Activated T-helper 2 cell treated with anti-CD3 and anti-CD28 coated beads, Interferon-gamma antibody, Interleukin-2, Interleukin-4, amounts not matched to agents 10 μg/mL and 5 μg/mL and 100 μg/mL, durations not matched to agents 14 hours and 24 hours and 36 hours (primary cell): ENCODE measurements at regions not wholly inside any gene's neighbourhood (a gene's known extent, or its start where the extent isn't known, plus 50 kb on each side); places are given as distances from the start of the nearest gene placed in this dataset.
"Not testable (repeated sequence)": the region's sequence is repeated elsewhere in the genome, so short reads cannot be mapped to it uniquely, and the experiment has no call there.

Experiments
- DNase-seq: peaks from one replicate; pipeline ENCODE4 v3.0.0; 2021; ENCODE audit warnings: low spot score
- H3K27ac Mint-ChIP-seq: one replicate; pipeline ENCODE4 v1.8.0; 2021; ENCODE audit warnings: mixed read lengths
- H3K27me3 Mint-ChIP-seq: one replicate; pipeline ENCODE4 v1.8.0; 2021; ENCODE audit warnings: low read depth, mixed read lengths
- H3K36me3 Mint-ChIP-seq: one replicate; pipeline ENCODE4 v1.8.0; 2021; ENCODE audit warnings: low read depth, mixed read lengths
- H3K4me1 Mint-ChIP-seq: one replicate; pipeline ENCODE4 v1.8.0; 2021; ENCODE audit warnings: low read depth, mixed read lengths
- H3K4me3 Mint-ChIP-seq: one replicate; pipeline ENCODE4 v1.8.0; 2021; ENCODE audit warnings: low read depth, mild to moderate bottlenecking, moderate library complexity, mixed read lengths
- H3K9me3 Mint-ChIP-seq: one replicate; pipeline ENCODE4 v1.8.0; 2021; ENCODE audit warnings: mixed read lengths
- intact Hi-C: fragments of 100-400 bp; cut with micrococcal nuclease; formaldehyde crosslinking; loops from one replicate; pipeline ENCODE4 v1.15.1; 2023

- Mint-ChIP-seq H3K9me3 (peaks cover 38% of the 10 kb centered on the region), H3K27me3 (no peaks in the 10 kb centered on the region), H3K36me3 (no peaks in the 10 kb centered on the region), H3K4me3 (no peak overlapping the region), H3K4me1 (no peaks in the 10 kb centered on the region), H3K27ac (no peak overlapping the region)
- DNase-seq, result no peak
- intact Hi-C loops, result no loop called here
Observed at GRCh38 chr4:33453916-33454315, 2733.7 kb downstream of the PCDH7 start.

- intact Hi-C loops, result no loop called here
- H3K4me1 Mint-ChIP-seq, result no peaks in the 10 kb centered on the region
- DNase-seq, result no peak
- no peak overlapping the region for H3K4me3 Mint-ChIP-seq
- no peaks in the 10 kb centered on the region for H3K36me3 Mint-ChIP-seq
- peaks cover 21% of the 10 kb centered on the region for H3K9me3 Mint-ChIP-seq
- no peak overlapping the region for H3K27ac Mint-ChIP-seq
- no peaks in the 10 kb centered on the region for H3K27me3 Mint-ChIP-seq
Observed at GRCh38 chr4:33465565-33465964, 2745.4 kb downstream of the PCDH7 start.

- H3K27ac Mint-ChIP-seq, result no peak overlapping the region
- intact Hi-C loops, result no loop called here
- no peak for DNase-seq
- no peak overlapping the region for H3K4me3 Mint-ChIP-seq
- H3K9me3 Mint-ChIP-seq, result peaks cover 22% of the 10 kb centered on the region
- H3K36me3 Mint-ChIP-seq, result no peaks in the 10 kb centered on the region
- no peaks in the 10 kb centered on the region for H3K4me1 Mint-ChIP-seq
- no peaks in the 10 kb centered on the region for H3K27me3 Mint-ChIP-seq
Observed at GRCh38 chr4:33467291-33467690, 2747.1 kb downstream of the PCDH7 start.

- Mint-ChIP-seq H3K4me1 (no peaks in the 10 kb centered on the region), H3K27ac (no peak overlapping the region), H3K36me3 (no peaks in the 10 kb centered on the region), H3K4me3 (no peak overlapping the region), H3K27me3 (no peaks in the 10 kb centered on the region), H3K9me3 (peaks cover 36% of the 10 kb centered on the region)
- intact Hi-C loops, result no loop called here
- no peak for DNase-seq
Observed at GRCh38 chr4:33470805-33471204, 2750.6 kb downstream of the PCDH7 start.

- no peak overlapping the region for H3K4me3 Mint-ChIP-seq
- no peak for DNase-seq
- H3K36me3 Mint-ChIP-seq, result no peaks in the 10 kb centered on the region
- no peak overlapping the region for H3K27ac Mint-ChIP-seq
- intact Hi-C loops, result no loop called here
- peaks cover 42% of the 10 kb centered on the region for H3K9me3 Mint-ChIP-seq
- no peaks in the 10 kb centered on the region for H3K27me3 Mint-ChIP-seq
- H3K4me1 Mint-ChIP-seq, result no peaks in the 10 kb centered on the region
Observed at GRCh38 chr4:33477715-33478114, 2757.5 kb downstream of the PCDH7 start.

- no peaks in the 10 kb centered on the region for H3K36me3 Mint-ChIP-seq
- DNase-seq, result no peak
- no peak overlapping the region for H3K27ac Mint-ChIP-seq
- peaks cover 31% of the 10 kb centered on the region for H3K9me3 Mint-ChIP-seq
- H3K27me3 Mint-ChIP-seq, result no peaks in the 10 kb centered on the region
- intact Hi-C loops, result no loop called here
- no peaks in the 10 kb centered on the region for H3K4me1 Mint-ChIP-seq
- no peak overlapping the region for H3K4me3 Mint-ChIP-seq
Observed at GRCh38 chr4:33482773-33483172, 2761.5 kb downstream of the ARAP2 start.

- no peak overlapping the region for H3K27ac Mint-ChIP-seq
- H3K27me3 Mint-ChIP-seq, result no peaks in the 10 kb centered on the region
- intact Hi-C loops, result no loop called here
- H3K4me3 Mint-ChIP-seq, result no peak overlapping the region
- H3K4me1 Mint-ChIP-seq, result no peaks in the 10 kb centered on the region
- H3K36me3 Mint-ChIP-seq, result no peaks in the 10 kb centered on the region
- H3K9me3 Mint-ChIP-seq, result peaks cover 31% of the 10 kb centered on the region
- DNase-seq, result no peak
Observed at GRCh38 chr4:33485111-33485510, 2759.2 kb downstream of the ARAP2 start.

GRCh38 chr4:33493231-33493630 lies 2751.1 kb downstream of the ARAP2 start:
- intact Hi-C loops, result no loop called here
- H3K36me3 Mint-ChIP-seq, result no peaks in the 10 kb centered on the region
- H3K9me3 Mint-ChIP-seq, result peaks cover 15% of the 10 kb centered on the region
- no peaks in the 10 kb centered on the region for H3K27me3 Mint-ChIP-seq
- no peaks in the 10 kb centered on the region for H3K4me1 Mint-ChIP-seq
- no peak overlapping the region for H3K27ac Mint-ChIP-seq
- H3K4me3 Mint-ChIP-seq, result no peak overlapping the region
- DNase-seq, result no peak

- peaks cover 22% of the 10 kb centered on the region for H3K9me3 Mint-ChIP-seq
- DNase-seq, result no peak
- no peak overlapping the region for H3K27ac Mint-ChIP-seq
- H3K36me3 Mint-ChIP-seq, result no peaks in the 10 kb centered on the region
- H3K4me1 Mint-ChIP-seq, result no peaks in the 10 kb centered on the region
- H3K4me3 Mint-ChIP-seq, result no peak overlapping the region
- H3K27me3 Mint-ChIP-seq, result no peaks in the 10 kb centered on the region
- intact Hi-C loops, result no loop called here
Observed at GRCh38 chr4:33494150-33494549, 2750.2 kb downstream of the ARAP2 start.

- intact Hi-C loops, result not testable (repeated sequence)
Observed at GRCh38 chr4:33501587-33501986, 2742.7 kb downstream of the ARAP2 start.

GRCh38 chr4:33512397-33512796 lies 2731.9 kb downstream of the ARAP2 start:
- no peaks in the 10 kb centered on the region for H3K27me3 Mint-ChIP-seq
- DNase-seq, result no peak
- no peaks in the 10 kb centered on the region for H3K36me3 Mint-ChIP-seq

More at GRCh38 chr4:33501587-33501986, 2742.7 kb downstream of the ARAP2 start:
- H3K27ac Mint-ChIP-seq, H3K4me3 Mint-ChIP-seq, H3K27me3 Mint-ChIP-seq, DNase-seq, H3K36me3 Mint-ChIP-seq, H3K4me1 Mint-ChIP-seq: not testable (repeated sequence)
- H3K9me3 Mint-ChIP-seq, result peaks cover 59% of the 10 kb centered on the region

GRCh38 chr4:33518856-33519255 lies 2725.5 kb downstream of the ARAP2 start:
- no peaks in the 10 kb centered on the region for H3K36me3 Mint-ChIP-seq
- no peaks in the 10 kb centered on the region for H3K4me1 Mint-ChIP-seq
- H3K9me3 Mint-ChIP-seq, result peaks cover 44% of the 10 kb centered on the region
- intact Hi-C loops, result no loop called here
- no peaks in the 10 kb centered on the region for H3K27me3 Mint-ChIP-seq
- no peak overlapping the region for H3K27ac Mint-ChIP-seq
- no peak for DNase-seq
- H3K4me3 Mint-ChIP-seq, result no peak overlapping the region

More at GRCh38 chr4:33512397-33512796, 2731.9 kb downstream of the ARAP2 start:
- peaks cover 35% of the 10 kb centered on the region for H3K9me3 Mint-ChIP-seq
- no peaks in the 10 kb centered on the region for H3K4me1 Mint-ChIP-seq
- no peak overlapping the region for H3K4me3 Mint-ChIP-seq
- intact Hi-C loops, result no loop called here
- no peak overlapping the region for H3K27ac Mint-ChIP-seq

GRCh38 chr4:33532821-33533220 lies 2711.5 kb downstream of the ARAP2 start:
- intact Hi-C loops, result no loop called here
- Mint-ChIP-seq H3K36me3 (no peaks in the 10 kb centered on the region), H3K4me1 (no peaks in the 10 kb centered on the region), H3K27ac (no peak overlapping the region), H3K9me3 (peaks cover 45% of the 10 kb centered on the region), H3K4me3 (no peak overlapping the region), H3K27me3 (no peaks in the 10 kb centered on the region)
- no peak for DNase-seq

- Mint-ChIP-seq H3K9me3 (peaks cover 38% of the 10 kb centered on the region), H3K27me3 (no peaks in the 10 kb centered on the region), H3K4me3 (no peak overlapping the region), H3K4me1 (no peaks in the 10 kb centered on the region), H3K27ac (no peak overlapping the region), H3K36me3 (no peaks in the 10 kb centered on the region)
- no peak for DNase-seq
- intact Hi-C loops, result no loop called here
Observed at GRCh38 chr4:33536898-33537297, 2707.4 kb downstream of the ARAP2 start.
